Left ventricle myocardium inferior (tissue), 1 donor: ENCODE measurements at regions not wholly inside any gene's neighbourhood (a gene's known extent, or its start where the extent isn't known, plus 50 kb on each side); places are given as distances from the start of the nearest gene placed in this dataset.
A peak's percentile ranks its signal among the peaks of the same experiment; 100 is the strongest.

Experiments
- DNase-seq: peaks from one replicate; pipeline ENCODE4 v3.0.0-alpha.2; 2020
- H3K27ac ChIP-seq: fragments of 200-600 bp; replicated peaks from 2 replicates; pipeline ENCODE4 v1.8.0; 2021
- H3K27me3 ChIP-seq: fragments of 200-600 bp; 2 replicates; pipeline ENCODE4 v1.8.0; 2021; ENCODE audit warnings: low read depth
- H3K36me3 ChIP-seq: fragments of 200-600 bp; 2 replicates; pipeline ENCODE4 v1.8.0; 2021
- H3K4me1 ChIP-seq: fragments of 200-600 bp; 2 replicates; pipeline ENCODE4 v1.8.0; 2021
- H3K4me3 ChIP-seq: fragments of 200-600 bp; 2 replicates; pipeline ENCODE4 v1.8.0; 2021; ENCODE audit warnings: mild to moderate bottlenecking, moderate library complexity
- H3K9me3 ChIP-seq: fragments of 200-600 bp; replicated peaks from 2 replicates; pipeline ENCODE4 v1.8.0; 2021
- intact Hi-C: fragments of 100-400 bp; cut with micrococcal nuclease; formaldehyde crosslinking; loops from one replicate; pipeline ENCODE4 v1.11.0; 2022
- TF ChIP-seq, protein P1 (sequence below): fragments of 200-600 bp; IDR thresholded peaks from 2 replicates; pipeline ENCODE4 v1.8.0; 2021; ENCODE audit warnings: antibody characterized with exemption, mild to moderate bottlenecking, borderline replicate concordance
- donor health status: DM: no; HTN: yes; CAD: no; lungs with severe emphysema.

- Histone ChIP-seq H3K27me3 (peaks cover 36% of the 10 kb centered on the region), H3K27ac (no peak overlapping the region), H3K4me1 (no peaks in the 10 kb centered on the region), H3K9me3 (no peaks in the 10 kb centered on the region), H3K4me3 (no peak overlapping the region), H3K36me3 (no peaks in the 10 kb centered on the region)
- intact Hi-C loops, result no loop called here
- DNase-seq, result no peak
- TF ChIP-seq, protein P1, sequence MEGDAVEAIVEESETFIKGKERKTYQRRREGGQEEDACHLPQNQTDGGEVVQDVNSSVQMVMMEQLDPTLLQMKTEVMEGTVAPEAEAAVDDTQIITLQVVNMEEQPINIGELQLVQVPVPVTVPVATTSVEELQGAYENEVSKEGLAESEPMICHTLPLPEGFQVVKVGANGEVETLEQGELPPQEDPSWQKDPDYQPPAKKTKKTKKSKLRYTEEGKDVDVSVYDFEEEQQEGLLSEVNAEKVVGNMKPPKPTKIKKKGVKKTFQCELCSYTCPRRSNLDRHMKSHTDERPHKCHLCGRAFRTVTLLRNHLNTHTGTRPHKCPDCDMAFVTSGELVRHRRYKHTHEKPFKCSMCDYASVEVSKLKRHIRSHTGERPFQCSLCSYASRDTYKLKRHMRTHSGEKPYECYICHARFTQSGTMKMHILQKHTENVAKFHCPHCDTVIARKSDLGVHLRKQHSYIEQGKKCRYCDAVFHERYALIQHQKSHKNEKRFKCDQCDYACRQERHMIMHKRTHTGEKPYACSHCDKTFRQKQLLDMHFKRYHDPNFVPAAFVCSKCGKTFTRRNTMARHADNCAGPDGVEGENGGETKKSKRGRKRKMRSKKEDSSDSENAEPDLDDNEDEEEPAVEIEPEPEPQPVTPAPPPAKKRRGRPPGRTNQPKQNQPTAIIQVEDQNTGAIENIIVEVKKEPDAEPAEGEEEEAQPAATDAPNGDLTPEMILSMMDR, result no peak
Measured at GRCh38 chr1:208450958-208451357, 206.8 kb upstream of the PLXNA2 start.

- TF ChIP-seq, protein P1, result no peak
- Histone ChIP-seq H3K36me3 (no peaks in the 10 kb centered on the region), H3K27me3 (peaks cover 7% of the 10 kb centered on the region), H3K9me3 (no peaks in the 10 kb centered on the region), H3K27ac (no peak overlapping the region), H3K4me1 (no peaks in the 10 kb centered on the region), H3K4me3 (no peak overlapping the region)
- intact Hi-C loops, result no loop called here
- no peak for DNase-seq
Measured at GRCh38 chr1:208455821-208456220, 211.6 kb upstream of the PLXNA2 start.

- TF ChIP-seq, protein P1, result no peak
- intact Hi-C loops, result no loop called here
- peaks cover under 1% of the 10 kb centered on the region for H3K27me3 ChIP-seq
Measured at GRCh38 chr1:208456487-208456886, 212.3 kb upstream of the PLXNA2 start.

GRCh38 chr1:208460823-208461222 is 216.6 kb upstream of the PLXNA2 start:
- no peaks in the 10 kb centered on the region for H3K4me1 ChIP-seq
- H3K4me3 ChIP-seq, result no peak overlapping the region
- H3K27me3 ChIP-seq, result no peaks in the 10 kb centered on the region
- no peak for DNase-seq
- H3K36me3 ChIP-seq, result no peaks in the 10 kb centered on the region
- no peak overlapping the region for H3K27ac ChIP-seq
- TF ChIP-seq, protein P1, result no peak
- no peaks in the 10 kb centered on the region for H3K9me3 ChIP-seq
- intact Hi-C loops, result no loop called here

More at GRCh38 chr1:208456487-208456886, 212.3 kb upstream of the PLXNA2 start:
- Histone ChIP-seq H3K9me3 (no peaks in the 10 kb centered on the region), H3K4me3 (no peak overlapping the region), H3K36me3 (no peaks in the 10 kb centered on the region), H3K4me1 (no peaks in the 10 kb centered on the region), H3K27ac (no peak overlapping the region)
- DNase-seq, result no peak

- Histone ChIP-seq H3K36me3 (no peaks in the 10 kb centered on the region), H3K4me1 (no peaks in the 10 kb centered on the region), H3K27ac (no peak overlapping the region), H3K27me3 (no peaks in the 10 kb centered on the region), H3K4me3 (no peak overlapping the region), H3K9me3 (no peaks in the 10 kb centered on the region)
- intact Hi-C loops, result no loop called here
- TF ChIP-seq, protein P1, result peak; percentile 15
- DNase-seq, result no peak
Measured at GRCh38 chr1:208461680-208462079, 217.5 kb upstream of the PLXNA2 start.

DNA sequence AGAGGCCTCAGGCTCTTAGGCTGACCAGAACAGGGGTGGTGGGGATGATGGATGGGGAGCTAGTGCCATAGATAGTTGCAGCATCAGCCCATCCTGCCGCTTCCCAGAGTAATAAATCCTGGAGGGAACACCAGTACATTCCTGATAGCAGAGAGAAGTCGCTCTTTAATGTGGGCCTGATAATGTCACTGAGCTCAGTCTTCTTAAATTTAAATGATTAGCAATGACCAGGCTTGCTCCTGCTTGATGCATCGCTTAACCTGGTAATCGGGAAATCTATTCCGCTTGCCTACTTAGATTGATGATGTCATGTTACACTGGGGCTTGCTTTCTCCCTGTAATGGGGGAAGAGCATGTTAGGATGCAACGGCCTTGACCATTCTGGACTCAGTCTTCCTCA is 218.6 kb upstream of the PLXNA2 start:
- TF ChIP-seq, protein P1, result no peak
- H3K4me1 ChIP-seq, result no peaks in the 10 kb centered on the region
- H3K9me3 ChIP-seq, result no peaks in the 10 kb centered on the region
- no peak overlapping the region for H3K27ac ChIP-seq
- intact Hi-C loops, result no loop called here
- no peak for DNase-seq
- no peaks in the 10 kb centered on the region for H3K27me3 ChIP-seq
- H3K4me3 ChIP-seq, result no peak overlapping the region
- no peaks in the 10 kb centered on the region for H3K36me3 ChIP-seq
